IMR-90 (cell line): ENCODE measurements at regions not wholly inside any gene's neighbourhood (a gene's known extent, or its start where the extent isn't known, plus 50 kb on each side); places are given as distances from the start of the nearest gene placed in this dataset.

Source experiments
- ATAC-seq: fragments of 200-7000 bp; cut with Tn5 transposase; 2 replicates; pipeline ENCODE4 v1.9.1; 2020; ENCODE audit warnings: low read depth, mild to moderate bottlenecking, moderate library complexity
- BruUV-seq: library from RNA; stranded (reverse); fragments of 400-500 nt; replicated peaks from 2 replicates; lab custom pipeline; 2021; lab: Mats Ljungman, UMichigan
- CTCF ChIA-PET: fragments of 300-600 bp; formaldehyde crosslinking; extraction: SDS; loops from one replicate; lab custom pipeline; 2021; ENCODE audit warnings: antibody characterized with exemption; lab: Yijun Ruan, JAX
- POLR2A ChIA-PET: fragments of 300-600 bp; sonication (Branson Sonifier 250); formaldehyde crosslinking; loops from one replicate; lab custom pipeline; 2022; ENCODE audit warnings: antibody characterized with exemption; ENCODE audit not compliant: unreplicated experiment; lab: Charles Lee
- DNase-seq: peaks from one replicate; pipeline ENCODE4 v3.0.0; 2013
- H2AFZ ChIP-seq: replicated peaks from 2 replicates; pipeline ENCODE3; 2013; ENCODE audit warnings: low read length, mild to moderate bottlenecking; ENCODE audit not compliant: poor library complexity
- H2AK5ac ChIP-seq: 2 replicates; pipeline ENCODE4 v1.6.1; 2013; ENCODE audit warnings: low read depth, low read length, inconsistent platforms
- H2AK9ac ChIP-seq: replicated peaks from 2 replicates; pipeline ENCODE3; 2013; ENCODE audit warnings: mild to moderate bottlenecking, low read depth, low read length, moderate library complexity; ENCODE audit not compliant: poor library complexity
- H2BK120ac ChIP-seq: 2 replicates; pipeline ENCODE4 v1.6.1; 2013; ENCODE audit warnings: low read depth, low read length, inconsistent platforms
- H2BK15ac ChIP-seq: 3 replicates; pipeline ENCODE4 v1.6.1; 2013; ENCODE audit warnings: low read depth, low read length, inconsistent platforms
- H2BK20ac ChIP-seq: 2 replicates; pipeline ENCODE4 v1.6.1; 2013; ENCODE audit warnings: low read depth, mild to moderate bottlenecking, inconsistent platforms, low read length, moderate library complexity
- H2BK5ac ChIP-seq: 2 replicates; pipeline ENCODE4 v1.6.1; 2013; ENCODE audit warnings: mild to moderate bottlenecking, low read depth, low read length, inconsistent platforms; ENCODE audit not compliant: poor library complexity, severe bottlenecking
- H3K14ac ChIP-seq: replicated peaks from 2 replicates; pipeline ENCODE4 v1.6.1; 2013; ENCODE audit warnings: low read depth, low read length, inconsistent platforms
- H3K18ac ChIP-seq: 2 replicates; pipeline ENCODE4 v1.6.1; 2013; ENCODE audit warnings: low read depth, low read length, control low read depth
- H3K23ac ChIP-seq: 2 replicates; pipeline ENCODE4 v1.6.1; 2013; ENCODE audit warnings: low read depth, low read length, inconsistent platforms
- H3K27ac ChIP-seq: 2 replicates; pipeline ENCODE4 v1.5.1; 2013; ENCODE audit warnings: mild to moderate bottlenecking, control low read depth, low read length; ENCODE audit not compliant: insufficient read depth
- H3K27me3 ChIP-seq: 2 replicates; pipeline ENCODE4 v1.6.1; 2013; ENCODE audit warnings: low read length; ENCODE audit not compliant: control insufficient read depth, insufficient read depth
- H3K36me3 ChIP-seq: 2 replicates; pipeline ENCODE4 v1.6.1; 2013; ENCODE audit warnings: low read length, mixed read lengths; ENCODE audit not compliant: control insufficient read depth, insufficient read depth
- H3K4ac ChIP-seq: 2 replicates; pipeline ENCODE4 v1.6.1; 2013; ENCODE audit warnings: low read depth, low read length, inconsistent platforms
- H3K4me1 ChIP-seq: 2 replicates; pipeline ENCODE4 v1.6.1; 2013; ENCODE audit warnings: low read length, mixed read lengths; ENCODE audit not compliant: control insufficient read depth, insufficient read depth
- H3K4me2 ChIP-seq: 2 replicates; pipeline ENCODE4 v1.6.1; 2013; ENCODE audit warnings: low read depth, mild to moderate bottlenecking, control low read depth, low read length, moderate library complexity
- H3K4me3 ChIP-seq: 2 replicates; pipeline ENCODE4 v1.5.1; 2013; ENCODE audit warnings: low read depth, mild to moderate bottlenecking, control low read depth, low read length, moderate library complexity; ENCODE audit not compliant: insufficient read depth
- H3K56ac ChIP-seq: 2 replicates; pipeline ENCODE4 v1.6.1; 2013; ENCODE audit warnings: low read length, inconsistent platforms; ENCODE audit not compliant: insufficient read depth; ENCODE audit errors: extremely low read depth
- H3K79me1 ChIP-seq, 2 experiments: 2 replicates each; pipeline ENCODE4 v1.6.1; 2013; ENCODE audit warnings: low read length in 2 of 2, inconsistent platforms in 1 of 2, low read depth in 1 of 2
- H3K9ac ChIP-seq: 2 replicates; pipeline ENCODE4 v1.6.1; 2013; ENCODE audit warnings: low read depth, low read length, control low read depth
- H3K9me1 ChIP-seq: 2 replicates; pipeline ENCODE4 v1.6.1; 2013; ENCODE audit warnings: low read length, inconsistent platforms; ENCODE audit not compliant: insufficient read depth
- H3K9me3 ChIP-seq: 2 replicates; pipeline ENCODE4 v1.6.1; 2013; ENCODE audit warnings: low read length; ENCODE audit not compliant: control insufficient read depth, insufficient read depth
- H4K20me1 ChIP-seq: 2 replicates; pipeline ENCODE4 v1.6.1; 2013; ENCODE audit warnings: low read length, inconsistent platforms; ENCODE audit not compliant: insufficient read depth
- H4K5ac ChIP-seq: 2 replicates; pipeline ENCODE4 v1.6.1; 2013; ENCODE audit warnings: mild to moderate bottlenecking, low read depth, low read length, control low read depth
- H4K8ac ChIP-seq, 2 experiments: 2 replicates each; pipeline ENCODE4 v1.6.1; 2013; ENCODE audit warnings: low read depth in 2 of 2, low read length in 2 of 2, control low read depth in 1 of 2, inconsistent platforms in 1 of 2
- H4K91ac ChIP-seq: 2 replicates; pipeline ENCODE4 v1.6.1; 2013; ENCODE audit warnings: low read depth, low read length, inconsistent platforms; ENCODE audit not compliant: insufficient read depth
- CEBPB ChIP-seq: IDR thresholded peaks from 2 replicates; pipeline ENCODE4 v1.6.1; 2012; ENCODE audit warnings: low read depth, low read length, improper control_type of control experiment
- CHD1 ChIP-seq: IDR thresholded peaks from 2 replicates; pipeline ENCODE4 v1.6.1; 2012; ENCODE audit warnings: low read depth, low read length, improper control_type of control experiment
- CTCF ChIP-seq: conservative IDR thresholded peaks from 2 replicates; pipeline ENCODE4 v1.5.1; 2012; ENCODE audit warnings: mild to moderate bottlenecking, low read depth, low read length, improper control_type of control experiment
- FOS ChIP-seq: fragments of 150-350 bp; IDR thresholded peaks from 2 replicates; pipeline ENCODE4 v1.6.1; 2016; ENCODE audit warnings: low read depth, low read length
- MAZ ChIP-seq: IDR thresholded peaks from 2 replicates; pipeline ENCODE4 v1.6.1; 2012; ENCODE audit warnings: low read depth, mild to moderate bottlenecking, low read length, improper control_type of control experiment, moderate library complexity, borderline replicate concordance
- NFE2L2 ChIP-seq: fragments of 150-350 bp; IDR thresholded peaks from 2 replicates; pipeline ENCODE4 v1.6.1; 2016; ENCODE audit warnings: low read depth, mild to moderate bottlenecking, low read length
- RCOR1 ChIP-seq: IDR thresholded peaks from 2 replicates; pipeline ENCODE4 v1.6.1; 2012; ENCODE audit warnings: mild to moderate bottlenecking, low read length, improper control_type of control experiment; ENCODE audit not compliant: insufficient replicate concordance
- WGBS, 2 experiments: methylation state at CpG; one replicate each; pipeline versions ENCODE4 v1.1.5 to v1.1.7; 2013; ENCODE audit warnings: missing lambda C conversion rate in 2 of 2; ENCODE audit not compliant: insufficient read length in 1 of 2; ENCODE audit errors: extremely low coverage in 2 of 2; 5-methylcytosine and 5-hydroxymethylcytosine counted together
- dilution Hi-C: fragments of 300-500 bp; cut with HindIII; formaldehyde crosslinking; loops from one replicate; pipeline ENCODE4 v1.14.3; 2018; ENCODE audit warnings: low sequenced_read_pairs; ENCODE audit not compliant: unreplicated experiment
- in situ Hi-C: fragments of 300-500 bp; cut with MboI; formaldehyde crosslinking; loops from 3 replicates; pipeline ENCODE4 v1.14.3; 2019; ENCODE audit warnings: low sequenced_read_pairs, inconsistent platforms, mixed read lengths
- intact Hi-C: fragments of 100-400 bp; cut with micrococcal nuclease; formaldehyde crosslinking; loops from 2 replicates; pipeline ENCODE4 v1.10.0; 2022

GRCh38 chr12:42834062-42834461, 244.5 kb upstream of the PRICKLE1 start:
- ChIA-PET POLR2A (no interaction called here), CTCF (no interaction called here)
- no peaks in the 10 kb centered on the region for H3K9me3 ChIP-seq
- H2BK5ac ChIP-seq, result no peak overlapping the region
- no peak overlapping the region for H3K4ac ChIP-seq
- no peak overlapping the region for H3K27ac ChIP-seq
- no peak overlapping the region for H3K9ac ChIP-seq
- H4K5ac ChIP-seq, result no peak overlapping the region
- no peak overlapping the region for H3K14ac ChIP-seq
- H4K20me1 ChIP-seq, result no peaks in the 10 kb centered on the region
- BruUV-seq, result no TSS peak
- H3K9me1 ChIP-seq, result no peaks in the 10 kb centered on the region
- ATAC-seq (no peak), DNase-seq (no peak)
- H3K4me2 ChIP-seq, result no peak overlapping the region
- H2AK9ac ChIP-seq, result no peak overlapping the region
- no peak overlapping the region for H3K4me3 ChIP-seq
- dilution Hi-C loops, result no loop called here
- no peaks in the 10 kb centered on the region for H3K27me3 ChIP-seq
- no peak overlapping the region for H2AK5ac ChIP-seq
- H2BK15ac ChIP-seq, result no peak overlapping the region; the same call in 2 of the 3 replicates
- intact Hi-C loops, result no loop called here
- no peak overlapping the region for H3K18ac ChIP-seq
- no peak overlapping the region for H2BK120ac ChIP-seq
- no peak overlapping the region for H3K56ac ChIP-seq
- TF ChIP-seq NFE2L2 (no peak), FOS (no peak), MAZ (no peak), CTCF (no peak), CEBPB (no peak), RCOR1 (no peak), CHD1 (no peak)
- no peaks in the 10 kb centered on the region for H3K36me3 ChIP-seq
- no peak overlapping the region for H2AFZ ChIP-seq
- H3K4me1 ChIP-seq, result no peaks in the 10 kb centered on the region
- no peak overlapping the region for H2BK20ac ChIP-seq
- no peak overlapping the region for H3K23ac ChIP-seq
- no peak overlapping the region for H4K8ac ChIP-seq
- no CpG with 5 or more reads among the region's 2 CpGs for WGBS, 2 experiments
- H4K91ac ChIP-seq, result no peak overlapping the region
- in situ Hi-C loops, result no loop called here
- H3K79me1 ChIP-seq, result no peaks in the 10 kb centered on the region
